Trophoblast cell (in vitro differentiated cells and primary cell): ENCODE measurements at regions not wholly inside any gene's neighbourhood (a gene's known extent, or its start where the extent isn't known, plus 50 kb on each side); places are given as distances from the start of the nearest gene placed in this dataset.

Experiments used
- DNase-seq, 2 donors: peaks; one replicate each; pipeline ENCODE4 v3.0.0-alpha.2; 2016
- H2AFZ ChIP-seq: 2 replicates; pipeline ENCODE4 v1.6.1; 2013; ENCODE audit warnings: low read length, moderate library complexity, mild to moderate bottlenecking; ENCODE audit not compliant: insufficient read depth, poor library complexity
- H2AK5ac ChIP-seq: 2 replicates; pipeline ENCODE4 v1.6.1; 2013; ENCODE audit warnings: mild to moderate bottlenecking, low read length
- H2BK120ac ChIP-seq: 2 replicates; pipeline ENCODE4 v1.6.1; 2013; ENCODE audit warnings: low read length, mild to moderate bottlenecking, moderate library complexity; ENCODE audit not compliant: insufficient read depth, poor library complexity
- H2BK12ac ChIP-seq: 2 replicates; pipeline ENCODE4 v1.6.1; 2013; ENCODE audit warnings: mild to moderate bottlenecking, low read length, moderate library complexity
- H2BK5ac ChIP-seq: 2 replicates; pipeline ENCODE4 v1.6.1; 2013; ENCODE audit warnings: low read length, low read depth, moderate library complexity, mild to moderate bottlenecking; ENCODE audit not compliant: poor library complexity
- H3K14ac ChIP-seq: 2 replicates; pipeline ENCODE4 v1.6.1; 2013; ENCODE audit warnings: mild to moderate bottlenecking, low read length
- H3K18ac ChIP-seq: 2 replicates; pipeline ENCODE4 v1.6.1; 2013; ENCODE audit warnings: mild to moderate bottlenecking, low read length
- H3K23ac ChIP-seq: 2 replicates; pipeline ENCODE4 v1.6.1; 2013; ENCODE audit warnings: low read length
- H3K27ac ChIP-seq: 2 replicates; pipeline ENCODE4 v1.5.1; 2013; ENCODE audit warnings: low read depth, mild to moderate bottlenecking, inconsistent platforms, low read length, moderate library complexity
- H3K27me3 ChIP-seq: 2 replicates; pipeline ENCODE4 v1.6.1; 2013; ENCODE audit warnings: inconsistent platforms, mild to moderate bottlenecking, low read length, moderate library complexity; ENCODE audit not compliant: insufficient read depth
- H3K36me3 ChIP-seq, 2 experiments: 1 replicate in 1 of 2; 2 replicates in 1 of 2; pipeline ENCODE4 v1.6.1; 2013; ENCODE audit warnings: low read length in 2 of 2, mild to moderate bottlenecking in 2 of 2, moderate library complexity in 1 of 2; ENCODE audit not compliant: insufficient read depth in 2 of 2, control insufficient read depth in 1 of 2
- H3K4ac ChIP-seq: 2 replicates; pipeline ENCODE4 v1.6.1; 2013; ENCODE audit warnings: low read depth, mild to moderate bottlenecking, low read length, moderate library complexity
- H3K4me1 ChIP-seq, 2 experiments: 1 replicate in 1 of 2; 2 replicates in 1 of 2; pipeline ENCODE4 v1.6.1; 2013; ENCODE audit warnings: low read length in 2 of 2, mild to moderate bottlenecking in 2 of 2, moderate library complexity in 1 of 2; ENCODE audit not compliant: insufficient read depth in 2 of 2, control insufficient read depth in 1 of 2
- H3K4me2 ChIP-seq: 2 replicates; pipeline ENCODE4 v1.6.1; 2013; ENCODE audit warnings: inconsistent platforms, mild to moderate bottlenecking, low read length, moderate library complexity
- H3K4me3 ChIP-seq: 2 replicates; pipeline ENCODE4 v1.5.1; 2013; ENCODE audit warnings: mild to moderate bottlenecking, low read depth, low read length, inconsistent platforms
- H3K79me1 ChIP-seq: one replicate; pipeline ENCODE4 v1.6.1; 2013; ENCODE audit warnings: low read length
- H3K79me2 ChIP-seq: 2 replicates; pipeline ENCODE4 v1.6.1; 2013; ENCODE audit warnings: low read length, mild to moderate bottlenecking; ENCODE audit not compliant: control insufficient read depth, insufficient read depth, poor library complexity
- H3K9ac ChIP-seq: 2 replicates; pipeline ENCODE4 v1.6.1; 2013; ENCODE audit warnings: mild to moderate bottlenecking, low read length
- H3K9me3 ChIP-seq: 2 replicates; pipeline ENCODE4 v1.6.1; 2013; ENCODE audit warnings: low read depth, mild to moderate bottlenecking, control low read depth, inconsistent platforms, low read length; ENCODE audit not compliant: insufficient read depth
- H4K12ac ChIP-seq: 2 replicates; pipeline ENCODE4 v1.6.1; 2013; ENCODE audit warnings: low read depth, mild to moderate bottlenecking, low read length, moderate library complexity
- H4K8ac ChIP-seq: 2 replicates; pipeline ENCODE4 v1.6.1; 2013; ENCODE audit warnings: low read depth, mild to moderate bottlenecking, low read length, moderate library complexity
- H4K91ac ChIP-seq: one replicate; pipeline ENCODE4 v1.6.1; 2013; ENCODE audit warnings: low read depth, mild to moderate bottlenecking, low read length, moderate library complexity
- WGBS: extraction: QIAGEN DNeasy Blood & Tissue Kit; methylation state at CpG from one replicate; pipeline ENCODE4 v1.1.7; 2013; ENCODE audit warnings: missing lambda C conversion rate; ENCODE audit not compliant: insufficient read length, insufficient coverage; ENCODE audit errors: extremely low coverage; 5-methylcytosine and 5-hydroxymethylcytosine counted together

- H4K91ac ChIP-seq, result no peak overlapping the region
- no peak overlapping the region for H3K9ac ChIP-seq
- no peaks in the 10 kb centered on the region for H3K36me3 ChIP-seq
- no peak overlapping the region for H3K4me3 ChIP-seq
- H2AFZ ChIP-seq, result no peak overlapping the region
- no peak overlapping the region for H3K27ac ChIP-seq
- H3K14ac ChIP-seq, result no peak overlapping the region
- no peak overlapping the region for H3K18ac ChIP-seq
- no peak overlapping the region for H4K12ac ChIP-seq
- no peaks in the 10 kb centered on the region for H3K9me3 ChIP-seq
- H3K79me1 ChIP-seq, result no peaks in the 10 kb centered on the region
- H2BK120ac ChIP-seq, result no peak overlapping the region
- no peak overlapping the region for H4K8ac ChIP-seq
- no peak overlapping the region for H3K4me2 ChIP-seq
- no peak overlapping the region for H2AK5ac ChIP-seq
- no peaks in the 10 kb centered on the region for H3K27me3 ChIP-seq
- H2BK12ac ChIP-seq, result no peak overlapping the region
- no CpG with 5 or more reads among the region's 2 CpGs for WGBS
- no peak overlapping the region for H3K4ac ChIP-seq
- H2BK5ac ChIP-seq, result no peak overlapping the region
- H3K79me2 ChIP-seq, result no peaks in the 10 kb centered on the region
- peaks cover 0 to 4% of the 10 kb centered on the region in 2 experiments for H3K4me1 ChIP-seq
- DNase-seq, result no peak
- no peak overlapping the region for H3K23ac ChIP-seq
Measured at GRCh38 chrX:45757272-45757671, 556.6 kb upstream of the DIPK2B start.

- H4K12ac ChIP-seq, result no peak overlapping the region
Measured at GRCh38 chrX:45756557-45756956, 555.9 kb upstream of the DIPK2B start.

GRCh38 chrX:45755703-45756102, 555.0 kb upstream of the DIPK2B start:
- Histone ChIP-seq H3K4ac (no peak overlapping the region), H3K4me2 (no peak overlapping the region), H3K9me3 (no peaks in the 10 kb centered on the region), H3K14ac (no peak overlapping the region), H2AK5ac (no peak overlapping the region), H3K4me3 (no peak overlapping the region), H3K27ac (no peak overlapping the region), H2AFZ (no peak overlapping the region), H4K8ac (no peak overlapping the region), H3K4me1 (peaks cover 0 to 4% of the 10 kb centered on the region in 2 experiments), H3K79me1 (no peaks in the 10 kb centered on the region), H3K23ac (no peak overlapping the region), H4K12ac (no peak overlapping the region), H2BK12ac (no peak overlapping the region), H3K9ac (no peak overlapping the region), H4K91ac (no peak overlapping the region), H3K36me3 (no peaks in the 10 kb centered on the region), H2BK5ac (no peak overlapping the region), H3K27me3 (no peaks in the 10 kb centered on the region), H2BK120ac (no peak overlapping the region), H3K18ac (no peak overlapping the region), H3K79me2 (no peaks in the 10 kb centered on the region)
- DNase-seq, result no peak
- no CpG with 5 or more reads among the region's 2 CpGs for WGBS

More at GRCh38 chrX:45756557-45756956, 555.9 kb upstream of the DIPK2B start:
- H3K4ac ChIP-seq, result no peak overlapping the region
- H3K9me3 ChIP-seq, result no peaks in the 10 kb centered on the region
- H3K14ac ChIP-seq, result no peak overlapping the region
- H3K18ac ChIP-seq, result no peak overlapping the region
- H3K4me1 ChIP-seq, result peaks cover 0 to 4% of the 10 kb centered on the region in 2 experiments
- H2BK120ac ChIP-seq, result no peak overlapping the region
- H3K79me2 ChIP-seq, result no peaks in the 10 kb centered on the region
- H2AK5ac ChIP-seq, result no peak overlapping the region
- no peak overlapping the region for H2BK12ac ChIP-seq
- no peak overlapping the region for H4K91ac ChIP-seq
- no peaks in the 10 kb centered on the region for H3K79me1 ChIP-seq
- H3K27ac ChIP-seq, result no peak overlapping the region
- no peak overlapping the region for H3K9ac ChIP-seq
- H3K4me2 ChIP-seq, result no peak overlapping the region
- no peak overlapping the region for H3K4me3 ChIP-seq
- WGBS, result no CpG with 5 or more reads among the region's 3 CpGs
- H3K23ac ChIP-seq, result no peak overlapping the region
- no peak for DNase-seq
- no peak overlapping the region for H4K8ac ChIP-seq
- no peaks in the 10 kb centered on the region for H3K36me3 ChIP-seq
- no peak overlapping the region for H2AFZ ChIP-seq
- H2BK5ac ChIP-seq, result no peak overlapping the region
- H3K27me3 ChIP-seq, result no peaks in the 10 kb centered on the region

GRCh38 chrX:45751156-45751555, 550.5 kb upstream of the DIPK2B start:
- no peak overlapping the region for H4K8ac ChIP-seq
- H2AFZ ChIP-seq, result no peak overlapping the region
- no peaks in the 10 kb centered on the region for H3K9me3 ChIP-seq
- no peak overlapping the region for H3K27ac ChIP-seq
- no peak overlapping the region for H3K23ac ChIP-seq
- no peak overlapping the region for H4K91ac ChIP-seq
- no peak overlapping the region for H3K9ac ChIP-seq
- no peak overlapping the region for H3K4me3 ChIP-seq
- H2BK5ac ChIP-seq, result no peak overlapping the region
- no peak overlapping the region for H2AK5ac ChIP-seq
- no peaks in the 10 kb centered on the region for H3K27me3 ChIP-seq
- peak in 1 of 2 donors; percentile 67 for DNase-seq
- H2BK120ac ChIP-seq, result no peak overlapping the region
- H3K18ac ChIP-seq, result no peak overlapping the region
- H3K79me2 ChIP-seq, result no peaks in the 10 kb centered on the region
- no CpG with 5 or more reads among the region's 3 CpGs for WGBS
- H3K14ac ChIP-seq, result no peak overlapping the region
- no peak overlapping the region for H3K4ac ChIP-seq
- no peaks in the 10 kb centered on the region for H3K4me1 ChIP-seq
- H3K36me3 ChIP-seq, result peaks cover 0 to 3% of the 10 kb centered on the region in 2 experiments
- no peak overlapping the region for H3K4me2 ChIP-seq
- no peak overlapping the region for H2BK12ac ChIP-seq
- H3K79me1 ChIP-seq, result no peaks in the 10 kb centered on the region
- no peak overlapping the region for H4K12ac ChIP-seq
